ENCODE measurements at regions not wholly inside any gene's neighbourhood (a gene's known extent, or its start where the extent isn't known, plus 50 kb on each side); places are given as distances from the start of the nearest gene placed in this dataset.

DNA sequence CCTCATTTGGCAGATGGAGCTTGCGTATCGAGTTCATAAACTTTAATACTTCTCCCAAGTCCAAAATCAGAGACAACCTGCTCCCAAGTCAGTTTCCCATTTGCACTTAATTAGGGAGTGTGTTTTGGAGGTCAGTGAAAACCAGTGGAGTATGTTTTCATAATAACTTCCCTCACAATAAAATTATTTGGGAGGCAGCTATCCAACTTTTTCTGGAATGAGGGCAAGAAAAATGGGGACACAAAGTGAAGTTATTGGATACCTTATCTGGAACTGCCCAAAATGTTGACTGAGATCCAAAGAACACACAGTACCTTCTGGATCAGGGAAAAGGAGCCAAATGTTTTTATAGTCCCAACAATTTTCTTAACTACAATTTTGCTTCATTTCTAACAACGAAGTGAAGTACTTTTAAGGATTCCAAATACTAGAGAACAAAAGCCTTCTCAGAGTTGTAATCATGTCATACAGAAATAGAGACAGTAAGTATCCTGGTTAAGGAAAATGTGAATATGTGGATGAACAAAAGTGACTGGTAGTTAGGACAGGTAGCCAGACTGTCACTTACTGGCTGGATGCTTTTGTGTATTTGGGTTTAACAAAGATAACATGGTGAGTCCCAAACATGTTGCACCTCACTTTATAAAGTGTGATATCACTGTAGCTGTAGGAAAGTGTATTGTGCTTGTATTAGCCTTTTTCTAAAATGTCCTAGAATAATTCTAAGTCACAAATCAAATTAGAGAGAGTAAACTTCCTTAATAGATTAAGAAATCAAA, 325.0 kb downstream of the HLX start:
- TF ChIP-seq OSR1 (CRISPR knock-in tag; IDR thresholded peaks at IDR 0.05) = no peak
- TF ChIP-seq, protein P1, sequence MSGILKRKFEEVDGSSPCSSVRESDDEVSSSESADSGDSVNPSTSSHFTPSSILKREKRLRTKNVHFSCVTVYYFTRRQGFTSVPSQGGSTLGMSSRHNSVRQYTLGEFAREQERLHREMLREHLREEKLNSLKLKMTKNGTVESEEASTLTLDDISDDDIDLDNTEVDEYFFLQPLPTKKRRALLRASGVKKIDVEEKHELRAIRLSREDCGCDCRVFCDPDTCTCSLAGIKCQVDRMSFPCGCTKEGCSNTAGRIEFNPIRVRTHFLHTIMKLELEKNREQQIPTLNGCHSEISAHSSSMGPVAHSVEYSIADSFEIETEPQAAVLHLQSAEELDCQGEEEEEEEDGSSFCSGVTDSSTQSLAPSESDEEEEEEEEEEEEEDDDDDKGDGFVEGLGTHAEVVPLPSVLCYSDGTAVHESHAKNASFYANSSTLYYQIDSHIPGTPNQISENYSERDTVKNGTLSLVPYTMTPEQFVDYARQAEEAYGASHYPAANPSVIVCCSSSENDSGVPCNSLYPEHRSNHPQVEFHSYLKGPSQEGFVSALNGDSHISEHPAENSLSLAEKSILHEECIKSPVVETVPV (CRISPR knock-in tag; IDR thresholded peaks at IDR 0.05) = no peak
- no peak for TF ChIP-seq RARB (CRISPR knock-in tag; IDR thresholded peaks at IDR 0.05)
- no peak for TF ChIP-seq ISL1 (CRISPR knock-in tag; IDR thresholded peaks at IDR 0.05)
- TF ChIP-seq TOX (CRISPR knock-in tag; IDR thresholded peaks at IDR 0.05; ENCODE audit: borderline replicate concordance) = no peak
- TF ChIP-seq, protein P2, sequence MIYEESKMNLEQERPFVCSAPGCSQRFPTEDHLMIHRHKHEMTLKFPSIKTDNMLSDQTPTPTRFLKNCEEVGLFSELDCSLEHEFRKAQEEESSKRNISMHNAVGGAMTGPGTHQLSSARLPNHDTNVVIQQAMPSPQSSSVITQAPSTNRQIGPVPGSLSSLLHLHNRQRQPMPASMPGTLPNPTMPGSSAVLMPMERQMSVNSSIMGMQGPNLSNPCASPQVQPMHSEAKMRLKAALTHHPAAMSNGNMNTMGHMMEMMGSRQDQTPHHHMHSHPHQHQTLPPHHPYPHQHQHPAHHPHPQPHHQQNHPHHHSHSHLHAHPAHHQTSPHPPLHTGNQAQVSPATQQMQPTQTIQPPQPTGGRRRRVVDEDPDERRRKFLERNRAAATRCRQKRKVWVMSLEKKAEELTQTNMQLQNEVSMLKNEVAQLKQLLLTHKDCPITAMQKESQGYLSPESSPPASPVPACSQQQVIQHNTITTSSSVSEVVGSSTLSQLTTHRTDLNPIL (CRISPR knock-in tag; IDR thresholded peaks at IDR 0.05; ENCODE audit: low read depth) = no peak
- TF ChIP-seq PPARA (CRISPR knock-in tag; IDR thresholded peaks at IDR 0.05; ENCODE audit: borderline replicate concordance) = no peak
- TF ChIP-seq ESRRG (CRISPR knock-in tag; IDR thresholded peaks at IDR 0.05) = no peak
- no peak for TF ChIP-seq TCF4 (CRISPR knock-in tag; IDR thresholded peaks at IDR 0.05; ENCODE audit: borderline replicate concordance)
- TF ChIP-seq GLIS3 (CRISPR knock-in tag; IDR thresholded peaks at IDR 0.05) = no peak
- TF ChIP-seq ZC3H10 (CRISPR knock-in tag; IDR thresholded peaks at IDR 0.05) = no peak
- no peak for TF ChIP-seq CSDC2 (CRISPR knock-in tag; IDR thresholded peaks at IDR 0.05)
- TF ChIP-seq, protein P3, sequence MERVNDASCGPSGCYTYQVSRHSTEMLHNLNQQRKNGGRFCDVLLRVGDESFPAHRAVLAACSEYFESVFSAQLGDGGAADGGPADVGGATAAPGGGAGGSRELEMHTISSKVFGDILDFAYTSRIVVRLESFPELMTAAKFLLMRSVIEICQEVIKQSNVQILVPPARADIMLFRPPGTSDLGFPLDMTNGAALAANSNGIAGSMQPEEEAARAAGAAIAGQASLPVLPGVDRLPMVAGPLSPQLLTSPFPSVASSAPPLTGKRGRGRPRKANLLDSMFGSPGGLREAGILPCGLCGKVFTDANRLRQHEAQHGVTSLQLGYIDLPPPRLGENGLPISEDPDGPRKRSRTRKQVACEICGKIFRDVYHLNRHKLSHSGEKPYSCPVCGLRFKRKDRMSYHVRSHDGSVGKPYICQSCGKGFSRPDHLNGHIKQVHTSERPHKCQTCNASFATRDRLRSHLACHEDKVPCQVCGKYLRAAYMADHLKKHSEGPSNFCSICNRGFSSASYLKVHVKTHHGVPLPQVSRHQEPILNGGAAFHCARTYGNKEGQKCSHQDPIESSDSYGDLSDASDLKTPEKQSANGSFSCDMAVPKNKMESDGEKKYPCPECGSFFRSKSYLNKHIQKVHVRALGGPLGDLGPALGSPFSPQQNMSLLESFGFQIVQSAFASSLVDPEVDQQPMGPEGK (CRISPR knock-in tag; IDR thresholded peaks at IDR 0.05; ENCODE audit: borderline replicate concordance) = no peak
- TF ChIP-seq ZNF70 (CRISPR knock-in tag; IDR thresholded peaks at IDR 0.05) = no peak
- no peak for ATAC-seq

DNA sequence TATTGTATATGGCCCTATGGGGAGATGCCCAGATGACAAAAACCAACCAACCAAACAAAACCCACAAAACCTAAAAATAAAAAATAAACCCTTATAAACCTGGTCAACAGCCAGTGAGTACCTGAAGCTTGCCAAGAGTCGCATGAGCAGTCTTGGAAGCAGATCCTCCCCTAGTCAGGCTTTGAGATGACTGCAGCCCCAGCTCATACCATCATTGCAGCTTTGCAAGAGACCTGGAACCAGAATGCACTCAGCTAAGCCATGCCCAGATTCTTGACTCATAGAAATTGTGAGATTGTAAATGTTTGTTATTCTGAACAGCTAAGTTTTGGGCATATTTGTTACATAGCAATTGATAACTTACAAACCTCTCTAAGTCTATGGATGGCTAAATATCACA, 326.8 kb downstream of the HLX start:
- TF ChIP-seq RARB (CRISPR knock-in tag; IDR thresholded peaks at IDR 0.05) (no peak), ISL1 (CRISPR knock-in tag; IDR thresholded peaks at IDR 0.05) (no peak), GLIS3 (CRISPR knock-in tag; IDR thresholded peaks at IDR 0.05) (no peak), ZFP30 (CRISPR knock-in tag; IDR thresholded peaks at IDR 0.05) (no peak), TOX (CRISPR knock-in tag; IDR thresholded peaks at IDR 0.05; ENCODE audit: borderline replicate concordance) (no peak), ARNTL (CRISPR knock-in tag; IDR thresholded peaks at IDR 0.05; ENCODE audit: borderline replicate concordance, low read depth) (no peak)
- TF ChIP-seq, protein P4, sequence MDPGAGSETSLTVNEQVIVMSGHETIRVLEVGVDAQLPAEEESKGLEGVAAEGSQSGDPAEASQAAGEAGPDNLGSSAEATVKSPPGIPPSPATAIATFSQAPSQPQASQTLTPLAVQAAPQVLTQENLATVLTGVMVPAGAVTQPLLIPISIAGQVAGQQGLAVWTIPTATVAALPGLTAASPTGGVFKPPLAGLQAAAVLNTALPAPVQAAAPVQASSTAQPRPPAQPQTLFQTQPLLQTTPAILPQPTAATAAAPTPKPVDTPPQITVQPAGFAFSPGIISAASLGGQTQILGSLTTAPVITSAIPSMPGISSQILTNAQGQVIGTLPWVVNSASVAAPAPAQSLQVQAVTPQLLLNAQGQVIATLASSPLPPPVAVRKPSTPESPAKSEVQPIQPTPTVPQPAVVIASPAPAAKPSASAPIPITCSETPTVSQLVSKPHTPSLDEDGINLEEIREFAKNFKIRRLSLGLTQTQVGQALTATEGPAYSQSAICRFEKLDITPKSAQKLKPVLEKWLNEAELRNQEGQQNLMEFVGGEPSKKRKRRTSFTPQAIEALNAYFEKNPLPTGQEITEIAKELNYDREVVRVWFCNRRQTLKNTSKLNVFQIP (CRISPR knock-in tag; IDR thresholded peaks at IDR 0.05; ENCODE audit: borderline replicate concordance, low read depth) = no peak
- ATAC-seq = no peak

DNA sequence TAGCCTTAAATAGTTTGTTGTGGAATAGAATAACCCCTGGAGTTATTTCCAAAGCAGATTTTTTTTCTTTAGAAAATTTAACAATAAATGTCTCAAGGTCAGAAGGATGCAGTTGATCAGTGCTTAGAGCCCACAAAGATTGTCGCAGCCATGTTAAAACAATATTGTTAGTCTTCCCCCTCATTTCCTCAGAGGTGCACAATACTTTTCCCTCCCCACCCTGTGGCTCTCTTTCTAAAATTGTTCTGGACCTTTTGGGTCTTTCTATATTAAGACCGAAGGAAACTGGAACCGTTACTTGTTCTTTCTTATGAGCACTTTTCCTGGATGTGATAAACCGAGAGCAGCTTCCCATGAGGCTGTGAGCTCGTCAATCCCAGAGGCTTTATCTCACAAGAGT, 333.7 kb downstream of the HLX start:
- no peak for ATAC-seq
- no peak for TF ChIP-seq ZNF70 (CRISPR knock-in tag; IDR thresholded peaks at IDR 0.05)
- no peak for TF ChIP-seq TOX (CRISPR knock-in tag; IDR thresholded peaks at IDR 0.05; ENCODE audit: borderline replicate concordance)
- TF ChIP-seq, protein P5, sequence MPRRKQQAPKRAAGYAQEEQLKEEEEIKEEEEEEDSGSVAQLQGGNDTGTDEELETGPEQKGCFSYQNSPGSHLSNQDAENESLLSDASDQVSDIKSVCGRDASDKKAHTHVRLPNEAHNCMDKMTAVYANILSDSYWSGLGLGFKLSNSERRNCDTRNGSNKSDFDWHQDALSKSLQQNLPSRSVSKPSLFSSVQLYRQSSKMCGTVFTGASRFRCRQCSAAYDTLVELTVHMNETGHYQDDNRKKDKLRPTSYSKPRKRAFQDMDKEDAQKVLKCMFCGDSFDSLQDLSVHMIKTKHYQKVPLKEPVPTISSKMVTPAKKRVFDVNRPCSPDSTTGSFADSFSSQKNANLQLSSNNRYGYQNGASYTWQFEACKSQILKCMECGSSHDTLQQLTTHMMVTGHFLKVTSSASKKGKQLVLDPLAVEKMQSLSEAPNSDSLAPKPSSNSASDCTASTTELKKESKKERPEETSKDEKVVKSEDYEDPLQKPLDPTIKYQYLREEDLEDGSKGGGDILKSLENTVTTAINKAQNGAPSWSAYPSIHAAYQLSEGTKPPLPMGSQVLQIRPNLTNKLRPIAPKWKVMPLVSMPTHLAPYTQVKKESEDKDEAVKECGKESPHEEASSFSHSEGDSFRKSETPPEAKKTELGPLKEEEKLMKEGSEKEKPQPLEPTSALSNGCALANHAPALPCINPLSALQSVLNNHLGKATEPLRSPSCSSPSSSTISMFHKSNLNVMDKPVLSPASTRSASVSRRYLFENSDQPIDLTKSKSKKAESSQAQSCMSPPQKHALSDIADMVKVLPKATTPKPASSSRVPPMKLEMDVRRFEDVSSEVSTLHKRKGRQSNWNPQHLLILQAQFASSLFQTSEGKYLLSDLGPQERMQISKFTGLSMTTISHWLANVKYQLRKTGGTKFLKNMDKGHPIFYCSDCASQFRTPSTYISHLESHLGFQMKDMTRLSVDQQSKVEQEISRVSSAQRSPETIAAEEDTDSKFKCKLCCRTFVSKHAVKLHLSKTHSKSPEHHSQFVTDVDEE (CRISPR knock-in tag; IDR thresholded peaks at IDR 0.05) = no peak
- no peak for TF ChIP-seq ZFP30 (CRISPR knock-in tag; IDR thresholded peaks at IDR 0.05)
- TF ChIP-seq CSDC2 (CRISPR knock-in tag; IDR thresholded peaks at IDR 0.05) = no peak
- TF ChIP-seq, protein P4 (CRISPR knock-in tag; IDR thresholded peaks at IDR 0.05; ENCODE audit: borderline replicate concordance, low read depth) = no peak
- no peak for TF ChIP-seq ISL1 (CRISPR knock-in tag; IDR thresholded peaks at IDR 0.05)
- TF ChIP-seq, protein P2 (CRISPR knock-in tag; IDR thresholded peaks at IDR 0.05; ENCODE audit: low read depth) = no peak
- no peak for TF ChIP-seq ZC3H10 (CRISPR knock-in tag; IDR thresholded peaks at IDR 0.05)
- no peak for TF ChIP-seq GLIS3 (CRISPR knock-in tag; IDR thresholded peaks at IDR 0.05)
- no peak for TF ChIP-seq PPARA (CRISPR knock-in tag; IDR thresholded peaks at IDR 0.05; ENCODE audit: borderline replicate concordance)
- no peak for TF ChIP-seq RARB (CRISPR knock-in tag; IDR thresholded peaks at IDR 0.05)
- no peak for TF ChIP-seq ZNF565 (CRISPR knock-in tag; conservative IDR thresholded peaks at IDR 0.05; ENCODE audit: low read depth)
- TF ChIP-seq, protein P3 (CRISPR knock-in tag; IDR thresholded peaks at IDR 0.05; ENCODE audit: borderline replicate concordance) = no peak
- TF ChIP-seq ESRRG (CRISPR knock-in tag; IDR thresholded peaks at IDR 0.05) = no peak
- TF ChIP-seq ARNTL (CRISPR knock-in tag; IDR thresholded peaks at IDR 0.05; ENCODE audit: borderline replicate concordance, low read depth) = no peak
- no peak for TF ChIP-seq OSR1 (CRISPR knock-in tag; IDR thresholded peaks at IDR 0.05)
- no peak for TF ChIP-seq ZFP3 (CRISPR knock-in tag; IDR thresholded peaks at IDR 0.05)
